ENCODE measurements at regions not wholly inside any gene's neighbourhood (a gene's known extent, or its start where the extent isn't known, plus 50 kb on each side); places are given as distances from the start of the nearest gene placed in this dataset.

- DNase-seq (ENCODE audit: low read depth) = no peak
These were observed 271.9 kb upstream of the FMN2 start for GRCh38 chr1:239819756-239820250.

DNA sequence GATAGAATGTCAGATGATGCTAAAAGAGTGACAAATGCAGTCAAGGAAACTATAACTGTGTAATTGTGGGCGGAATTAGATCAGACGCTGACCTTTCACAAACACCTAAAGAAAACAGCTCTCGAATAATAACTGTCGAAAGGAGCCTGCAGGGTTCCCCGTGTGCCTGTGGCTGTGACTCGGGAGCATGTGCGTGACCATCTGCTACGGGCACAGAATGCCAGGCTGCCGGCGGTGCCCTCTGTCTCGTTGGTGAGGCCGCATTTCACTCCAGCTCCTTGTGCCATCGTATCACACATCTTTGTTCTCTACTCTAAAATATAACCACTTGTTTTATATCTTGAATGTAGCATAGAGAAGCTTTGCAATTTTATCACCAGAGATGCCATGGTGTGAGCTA is 267.8 kb upstream of the FMN2 start:
- DNase-seq (ENCODE audit: low read depth) = no peak

DNA sequence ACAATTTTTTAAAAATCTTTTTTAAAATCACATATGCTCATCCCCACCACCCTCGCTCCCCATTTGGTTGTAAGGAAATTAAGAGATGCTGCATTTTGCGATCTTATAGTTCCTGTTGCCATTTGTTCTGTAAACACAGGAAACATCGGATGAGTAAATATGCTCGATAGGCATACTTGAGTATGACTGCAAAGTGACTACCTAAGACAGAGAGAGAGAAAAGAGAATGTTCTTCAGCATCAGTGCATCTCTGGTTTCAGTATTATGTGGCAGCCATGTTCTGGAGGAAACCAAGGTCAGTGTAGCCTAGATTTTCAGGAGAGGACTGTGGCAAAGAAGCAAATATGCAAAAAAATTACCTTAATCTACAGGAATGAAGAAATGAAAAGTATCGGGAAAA is 265.5 kb upstream of the FMN2 start:
- no peak for DNase-seq (ENCODE audit: low read depth)

DNA sequence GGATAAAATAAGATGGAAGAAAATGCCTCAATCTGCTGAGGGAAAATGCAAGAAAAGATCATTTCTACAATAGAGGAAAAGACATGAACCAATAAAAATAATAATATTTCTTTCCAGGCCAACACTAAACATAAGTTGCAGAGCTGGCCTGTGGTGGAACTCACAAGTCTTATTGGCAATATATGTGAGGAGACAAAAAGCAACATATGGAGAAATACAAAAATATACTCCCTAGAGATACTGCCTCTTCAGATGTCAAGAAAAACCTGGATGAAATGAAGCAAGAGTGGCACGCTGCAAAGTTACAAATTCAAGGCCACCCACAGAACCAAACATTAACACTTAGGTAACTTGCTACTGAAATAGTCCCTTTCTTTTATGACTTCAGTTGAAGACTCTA is 264.9 kb upstream of the FMN2 start:
- no peak for DNase-seq (ENCODE audit: low read depth)

GRCh38 chr1:239829535-239829934 is 262.1 kb upstream of the FMN2 start:
- DNase-seq (ENCODE audit: low read depth) = no peak

- DNase-seq (ENCODE audit: low read depth) = no peak
These were observed 259.9 kb upstream of the FMN2 start for GRCh38 chr1:239831577-239832355.

DNA sequence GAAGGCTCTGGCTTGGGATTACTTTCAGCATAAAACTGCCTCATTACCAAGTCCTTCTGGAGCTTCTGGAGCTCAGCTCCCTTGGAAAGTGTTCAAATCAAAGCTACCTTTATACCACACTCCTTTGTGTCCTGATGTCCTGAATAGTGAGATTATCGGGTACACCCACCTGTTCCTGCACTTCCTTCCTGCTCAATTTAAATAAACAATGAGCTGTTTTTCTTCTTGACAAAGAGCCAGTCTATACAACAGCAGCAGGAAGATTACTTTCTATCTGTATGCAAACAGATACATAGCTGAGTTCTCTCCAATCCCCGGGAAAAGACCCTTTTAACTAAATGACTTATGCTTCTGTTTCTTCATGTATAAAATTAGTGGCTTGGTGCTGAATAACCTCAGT is 258.0 kb upstream of the FMN2 start:
- DNase-seq (ENCODE audit: low read depth) = no peak

DNA sequence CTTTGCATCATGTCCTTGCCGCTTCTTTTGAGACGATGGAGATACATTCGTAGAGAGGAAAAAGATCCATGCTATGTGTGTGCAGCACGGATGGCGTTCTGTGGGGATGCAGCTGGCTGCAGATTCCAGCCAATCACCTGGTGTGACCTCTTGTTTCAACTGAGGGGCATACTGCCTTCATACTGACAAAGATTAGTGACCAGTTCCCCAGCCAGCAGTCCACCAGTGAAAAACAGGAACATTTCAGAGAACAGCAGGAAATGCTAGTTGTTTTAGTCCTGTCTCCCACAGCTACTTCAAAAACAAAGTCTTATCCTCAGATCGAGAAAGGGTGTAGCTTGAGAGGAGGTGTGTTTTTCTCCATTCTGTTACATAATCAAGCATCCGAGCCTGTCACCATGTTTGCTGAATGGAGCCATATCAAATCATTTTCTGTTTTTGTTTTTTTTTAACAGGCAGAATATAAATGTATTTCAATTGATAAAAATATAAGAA is 255.7 kb upstream of the FMN2 start:
- DNase-seq (ENCODE audit: low read depth) = no peak

DNA sequence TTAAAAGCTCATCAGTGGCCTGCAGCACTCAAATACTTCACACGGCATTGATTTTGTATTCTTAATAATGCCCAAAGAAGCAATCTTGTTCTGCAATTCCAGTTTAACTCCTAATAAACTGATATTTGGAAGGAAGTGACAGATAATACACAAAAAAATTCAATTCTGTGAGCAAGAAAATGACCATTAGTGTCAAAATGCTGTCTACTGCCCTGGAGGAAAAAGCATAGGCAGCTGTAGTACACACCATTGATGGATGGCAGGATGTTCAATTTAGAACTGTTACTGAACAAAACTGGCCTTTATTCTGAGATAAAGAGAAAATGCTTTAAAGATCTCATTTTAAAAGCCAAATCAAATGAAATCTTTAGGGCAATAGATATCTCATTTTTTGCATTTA is 251.3 kb upstream of the FMN2 start:
- DNase-seq (ENCODE audit: low read depth) = no peak

GRCh38 chr1:239840790-239841189 is 250.9 kb upstream of the FMN2 start:
- DNase-seq (ENCODE audit: low read depth) = no peak

- DNase-seq (ENCODE audit: low read depth) = no peak
These were observed 250.1 kb upstream of the FMN2 start for GRCh38 chr1:239841631-239842030.

GRCh38 chr1:239843541-239843940 is 248.1 kb upstream of the FMN2 start:
- no peak for DNase-seq (ENCODE audit: low read depth)

DNA sequence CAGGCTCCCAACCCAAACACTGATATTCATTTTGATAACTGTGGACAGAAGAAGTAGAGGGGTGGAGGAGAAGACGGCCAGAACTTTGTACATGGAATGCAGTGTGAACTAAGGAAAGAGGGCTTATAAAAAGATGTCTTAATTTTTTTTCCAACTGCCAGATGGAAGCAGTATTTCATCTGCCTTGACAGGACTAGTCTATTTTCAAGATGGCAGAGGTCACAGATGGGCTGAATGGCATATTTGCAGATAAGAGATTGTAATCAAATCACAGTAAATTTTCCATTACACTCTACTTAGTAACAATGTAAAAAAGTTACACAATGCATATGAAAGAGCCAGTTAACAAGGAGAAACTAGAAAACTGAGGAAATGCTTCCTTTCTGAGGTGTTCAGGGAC is 246.8 kb upstream of the FMN2 start:
- no peak for DNase-seq (ENCODE audit: low read depth)

DNA sequence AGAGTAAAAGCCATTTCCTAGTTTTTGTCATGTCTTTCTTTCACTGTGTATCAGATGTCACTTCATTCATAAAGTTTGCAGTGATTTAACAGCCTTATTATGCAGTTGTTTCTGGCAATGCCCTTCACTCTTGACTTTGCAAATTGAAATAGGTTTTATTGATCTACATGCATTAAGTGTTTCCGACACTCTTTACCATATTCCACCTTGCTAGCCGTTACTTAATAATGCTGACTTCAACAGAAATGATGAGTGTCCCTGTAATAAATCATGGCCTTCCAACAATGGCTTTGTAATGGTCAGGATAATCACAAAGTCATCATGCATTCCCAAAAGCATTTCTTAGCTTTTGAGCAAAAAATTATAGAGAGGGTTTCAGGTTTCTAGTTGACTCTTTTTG is 236.8 kb upstream of the FMN2 start:
- no peak for DNase-seq (ENCODE audit: low read depth)

DNA sequence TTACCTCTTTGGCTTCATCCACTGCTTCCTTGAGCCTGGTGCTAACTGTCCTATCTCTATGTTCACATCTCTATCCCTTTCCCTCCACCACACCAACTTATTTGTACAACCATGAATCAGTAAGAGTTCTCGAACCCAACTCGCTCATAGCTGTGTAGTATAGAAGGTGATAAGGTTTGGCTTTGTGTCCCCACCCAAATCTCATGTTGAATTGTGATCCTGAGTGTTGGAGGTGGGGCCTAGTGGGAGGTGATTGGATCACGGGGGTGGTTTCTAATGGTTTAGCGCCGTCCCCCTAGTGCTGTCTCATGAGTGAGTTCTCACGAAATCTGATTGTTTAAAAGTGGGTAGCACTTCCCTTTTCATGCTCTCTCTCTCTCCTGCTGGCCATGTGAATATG is 235.6 kb upstream of the FMN2 start:
- no peak for DNase-seq (ENCODE audit: low read depth)

GRCh38 chr1:239856924-239857323 is 234.8 kb upstream of the FMN2 start:
- DNase-seq (ENCODE audit: low read depth) = no peak

DNA sequence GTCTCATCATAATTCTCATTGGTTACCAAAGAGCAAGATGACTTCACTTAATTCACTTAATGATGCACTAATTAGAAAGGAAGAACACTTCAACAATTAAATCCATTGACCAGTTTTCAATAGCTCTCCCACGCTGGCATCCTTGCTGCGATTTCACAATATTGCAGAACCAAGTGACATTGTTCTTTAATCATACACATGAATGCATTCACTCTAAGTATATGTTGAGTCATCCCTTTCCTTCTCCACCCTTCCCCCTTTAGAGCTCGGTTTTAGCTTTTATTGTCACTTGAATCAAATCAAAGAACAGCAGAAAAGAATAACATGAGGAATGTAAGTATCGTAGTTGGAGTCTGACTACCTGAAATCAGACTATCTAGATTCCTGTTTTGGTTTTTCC is 233.6 kb upstream of the FMN2 start:
- peak; percentile 52 for DNase-seq (ENCODE audit: low read depth)

GRCh38 chr1:239858529-239858928 is 233.2 kb upstream of the FMN2 start:
- no peak for DNase-seq (ENCODE audit: low read depth)

DNA sequence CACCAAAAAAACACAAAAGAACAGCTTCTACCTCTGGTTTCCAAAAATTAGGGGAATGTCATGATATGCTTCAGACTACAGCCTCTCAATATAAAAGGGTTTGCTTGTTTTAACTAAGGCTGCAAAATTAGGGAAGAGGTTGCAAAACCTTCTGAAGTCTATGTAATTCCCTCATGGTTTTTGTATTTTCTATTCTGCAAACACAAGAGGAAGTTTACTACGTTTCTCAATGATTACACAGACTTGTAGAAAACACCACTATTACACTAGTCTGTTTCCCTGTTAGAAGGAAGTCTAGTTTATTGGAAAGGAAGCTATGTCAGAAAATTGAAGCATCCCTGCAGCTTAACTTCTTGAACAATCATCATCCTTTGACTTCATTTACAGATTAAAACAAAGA is 229.7 kb upstream of the FMN2 start:
- no peak for DNase-seq (ENCODE audit: low read depth)

GRCh38 chr1:239868058-239868832 is 223.4 kb upstream of the FMN2 start:
- DNase-seq (ENCODE audit: low read depth) = no peak

GRCh38 chr1:239870194-239870593 is 221.5 kb upstream of the FMN2 start:
- DNase-seq (ENCODE audit: low read depth) = no peak

- no peak for DNase-seq (ENCODE audit: low read depth)
These were observed 219.1 kb upstream of the FMN2 start for GRCh38 chr1:239872626-239873025.

DNA sequence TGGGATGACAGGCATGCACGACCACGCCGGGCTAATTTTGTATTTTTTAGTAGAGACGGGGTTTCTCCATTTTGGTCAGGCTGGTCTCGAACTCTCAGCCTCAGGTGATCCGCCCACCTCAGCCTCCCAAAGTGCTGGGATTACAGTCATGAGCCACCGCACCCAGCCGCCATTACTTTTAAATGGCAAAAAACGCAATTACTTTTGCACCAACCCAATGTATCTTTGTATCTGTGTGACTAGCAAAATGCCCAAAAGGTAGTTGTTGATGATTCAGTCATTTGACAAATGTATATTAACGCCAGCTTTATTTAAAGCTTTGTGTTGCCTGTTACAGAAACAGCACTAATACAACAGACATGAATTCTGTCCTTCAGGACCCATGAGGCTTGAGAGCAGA is 216.9 kb upstream of the FMN2 start:
- DNase-seq (ENCODE audit: low read depth) = no peak
